Neural cell (in vitro differentiated cells): ENCODE measurements at regions not wholly inside any gene's neighbourhood (a gene's known extent, or its start where the extent isn't known, plus 50 kb on each side); places are given as distances from the start of the nearest gene placed in this dataset.

ENCODE experiments used
- CTCF ChIP-seq: fragments of 450-650 bp; IDR thresholded peaks from 2 replicates; pipeline ENCODE4 v1.5.1; 2014; ENCODE audit warnings: antibody characterized with exemption, mild to moderate bottlenecking, moderate library complexity; ENCODE audit not compliant: poor library complexity, severe bottlenecking
- EP300 ChIP-seq: fragments of 450-650 bp; conservative IDR thresholded peaks from 2 replicates; pipeline ENCODE4 v1.6.1; 2014; ENCODE audit warnings: antibody characterized with exemption, mild to moderate bottlenecking, moderate library complexity; ENCODE audit not compliant: poor library complexity, severe bottlenecking
- EZH2 ChIP-seq: fragments of 200-600, 300-800 bp; shearing (Covaris generic), sonication (generic); IDR thresholded peaks from 2 replicates; pipeline ENCODE4 v1.6.1; 2014; ENCODE audit warnings: antibody characterized with exemption, low read length, borderline replicate concordance, mild to moderate bottlenecking; ENCODE audit not compliant: insufficient read depth, poor library complexity, severe bottlenecking
- POLR2AphosphoS5 ChIP-seq: IDR thresholded peaks from 2 replicates; pipeline ENCODE4 v1.6.1; 2012
- RAD21 ChIP-seq: fragments of 450-650 bp; conservative IDR thresholded peaks from 2 replicates; pipeline ENCODE4 v1.6.1; 2014; ENCODE audit warnings: antibody characterized with exemption, mild to moderate bottlenecking, moderate library complexity
- TAF1 ChIP-seq: IDR thresholded peaks from 2 replicates; pipeline ENCODE4 v1.6.1; 2012; ENCODE audit warnings: low read depth
- TF ChIP-seq, protein P1 (sequence below): IDR thresholded peaks from 2 replicates; pipeline ENCODE4 v1.6.1; 2012; ENCODE audit warnings: borderline replicate concordance

DNA sequence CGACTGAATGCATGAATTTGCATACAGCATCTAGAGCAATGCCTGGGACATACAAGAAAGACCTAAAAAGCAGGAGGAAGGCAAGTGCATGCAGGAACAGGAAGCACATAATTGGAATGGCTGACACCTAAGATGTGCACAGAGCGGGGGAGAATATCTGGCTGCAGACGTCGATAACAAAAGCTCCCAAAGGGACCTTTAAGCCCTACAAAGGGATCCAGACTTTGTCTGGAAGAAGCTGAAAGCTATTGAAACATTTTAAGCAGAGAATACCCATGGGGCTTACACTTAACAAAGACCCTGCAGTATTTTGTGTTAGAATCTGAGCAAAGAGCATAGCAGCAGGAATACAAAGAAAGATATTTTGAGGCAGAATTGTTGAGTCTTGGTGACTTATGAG lies 107.4 kb upstream of the CLDN10 start:
- TF ChIP-seq TAF1: no peak
- TF ChIP-seq CTCF: no peak
- TF ChIP-seq, protein P1, sequence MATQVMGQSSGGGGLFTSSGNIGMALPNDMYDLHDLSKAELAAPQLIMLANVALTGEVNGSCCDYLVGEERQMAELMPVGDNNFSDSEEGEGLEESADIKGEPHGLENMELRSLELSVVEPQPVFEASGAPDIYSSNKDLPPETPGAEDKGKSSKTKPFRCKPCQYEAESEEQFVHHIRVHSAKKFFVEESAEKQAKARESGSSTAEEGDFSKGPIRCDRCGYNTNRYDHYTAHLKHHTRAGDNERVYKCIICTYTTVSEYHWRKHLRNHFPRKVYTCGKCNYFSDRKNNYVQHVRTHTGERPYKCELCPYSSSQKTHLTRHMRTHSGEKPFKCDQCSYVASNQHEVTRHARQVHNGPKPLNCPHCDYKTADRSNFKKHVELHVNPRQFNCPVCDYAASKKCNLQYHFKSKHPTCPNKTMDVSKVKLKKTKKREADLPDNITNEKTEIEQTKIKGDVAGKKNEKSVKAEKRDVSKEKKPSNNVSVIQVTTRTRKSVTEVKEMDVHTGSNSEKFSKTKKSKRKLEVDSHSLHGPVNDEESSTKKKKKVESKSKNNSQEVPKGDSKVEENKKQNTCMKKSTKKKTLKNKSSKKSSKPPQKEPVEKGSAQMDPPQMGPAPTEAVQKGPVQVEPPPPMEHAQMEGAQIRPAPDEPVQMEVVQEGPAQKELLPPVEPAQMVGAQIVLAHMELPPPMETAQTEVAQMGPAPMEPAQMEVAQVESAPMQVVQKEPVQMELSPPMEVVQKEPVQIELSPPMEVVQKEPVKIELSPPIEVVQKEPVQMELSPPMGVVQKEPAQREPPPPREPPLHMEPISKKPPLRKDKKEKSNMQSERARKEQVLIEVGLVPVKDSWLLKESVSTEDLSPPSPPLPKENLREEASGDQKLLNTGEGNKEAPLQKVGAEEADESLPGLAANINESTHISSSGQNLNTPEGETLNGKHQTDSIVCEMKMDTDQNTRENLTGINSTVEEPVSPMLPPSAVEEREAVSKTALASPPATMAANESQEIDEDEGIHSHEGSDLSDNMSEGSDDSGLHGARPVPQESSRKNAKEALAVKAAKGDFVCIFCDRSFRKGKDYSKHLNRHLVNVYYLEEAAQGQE: no peak
- TF ChIP-seq EZH2: no peak
- no peak for TF ChIP-seq RAD21
- no peak for TF ChIP-seq POLR2AphosphoS5
- no peak for TF ChIP-seq EP300
